ENCODE measurements at regions not wholly inside any gene's neighbourhood (a gene's known extent, or its start where the extent isn't known, plus 50 kb on each side); places are given as distances from the start of the nearest gene placed in this dataset.

- no peaks in the 10 kb centered on the region for H3K9me3 ChIP-seq (ENCODE audit: control insufficient read depth in 2 of 2, low read length in 2 of 2)
- no peaks in the 10 kb centered on the region for H3K4me1 ChIP-seq (ENCODE audit: control insufficient read depth, insufficient read depth, low read length)
- H3K27me3 ChIP-seq (ENCODE audit: control insufficient read depth in 1 of 2, insufficient read depth in 2 of 2, low read length in 2 of 2), result no peaks in the 10 kb centered on the region
- H3K27ac ChIP-seq (ENCODE audit: low read length), result no peak overlapping the region
- H3K9ac ChIP-seq (ENCODE audit: low read length in 2 of 2), result no peak overlapping the region
- H3K4me3 ChIP-seq (ENCODE audit: low read length in 2 of 2), result no peak overlapping the region
- no peaks in the 10 kb centered on the region for H3K36me3 ChIP-seq (ENCODE audit: control insufficient read depth in 2 of 2, insufficient read depth in 2 of 2, low read length in 2 of 2)
Measured at GRCh38 chr3:109532257-109533216, 195.2 kb upstream of the DPPA4 start.

GRCh38 chr3:109545746-109546145 lies 208.4 kb upstream of the DPPA4 start:
- Histone ChIP-seq H3K27me3 (ENCODE audit: control insufficient read depth in 1 of 2, insufficient read depth in 2 of 2, low read length in 2 of 2) (no peaks in the 10 kb centered on the region), H3K9ac (ENCODE audit: low read length in 2 of 2) (no peak overlapping the region), H3K27ac (ENCODE audit: low read length) (no peak overlapping the region), H3K36me3 (ENCODE audit: control insufficient read depth in 2 of 2, insufficient read depth in 2 of 2, low read length in 2 of 2) (no peaks in the 10 kb centered on the region), H3K9me3 (ENCODE audit: control insufficient read depth in 2 of 2, low read length in 2 of 2) (no peaks in the 10 kb centered on the region), H3K4me3 (ENCODE audit: low read length in 2 of 2) (no peak overlapping the region), H3K4me1 (ENCODE audit: control insufficient read depth, insufficient read depth, low read length) (no peaks in the 10 kb centered on the region)

- H3K27me3 ChIP-seq (ENCODE audit: control insufficient read depth in 1 of 2, insufficient read depth in 2 of 2, low read length in 2 of 2), result no peaks in the 10 kb centered on the region
- no peaks in the 10 kb centered on the region for H3K4me1 ChIP-seq (ENCODE audit: control insufficient read depth, insufficient read depth, low read length)
- no peak overlapping the region for H3K27ac ChIP-seq (ENCODE audit: low read length)
- no peaks in the 10 kb centered on the region for H3K36me3 ChIP-seq (ENCODE audit: control insufficient read depth in 2 of 2, insufficient read depth in 2 of 2, low read length in 2 of 2)
- no peak overlapping the region for H3K4me3 ChIP-seq (ENCODE audit: low read length in 2 of 2)
- H3K9me3 ChIP-seq (ENCODE audit: control insufficient read depth in 2 of 2, low read length in 2 of 2), result no peaks in the 10 kb centered on the region
- no peak overlapping the region for H3K9ac ChIP-seq (ENCODE audit: low read length in 2 of 2)
Measured at GRCh38 chr3:109548192-109548938, 211.0 kb upstream of the DPPA4 start.

GRCh38 chr3:109553591-109554371 lies 216.4 kb upstream of the DPPA4 start:
- Histone ChIP-seq H3K9ac (ENCODE audit: low read length in 2 of 2) (no peak overlapping the region), H3K4me3 (ENCODE audit: low read length in 2 of 2) (no peak overlapping the region), H3K36me3 (ENCODE audit: control insufficient read depth in 2 of 2, insufficient read depth in 2 of 2, low read length in 2 of 2) (no peaks in the 10 kb centered on the region), H3K4me1 (ENCODE audit: control insufficient read depth, insufficient read depth, low read length) (no peaks in the 10 kb centered on the region), H3K27me3 (ENCODE audit: control insufficient read depth in 1 of 2, insufficient read depth in 2 of 2, low read length in 2 of 2) (no peaks in the 10 kb centered on the region), H3K27ac (ENCODE audit: low read length) (no peak overlapping the region), H3K9me3 (ENCODE audit: control insufficient read depth in 2 of 2, low read length in 2 of 2) (no peaks in the 10 kb centered on the region)

GRCh38 chr3:109559389-109559788 lies 222.0 kb upstream of the DPPA4 start:
- H3K36me3 ChIP-seq (ENCODE audit: control insufficient read depth in 2 of 2, insufficient read depth in 2 of 2, low read length in 2 of 2), result no peaks in the 10 kb centered on the region
- peaks cover 0 to 2% of the 10 kb centered on the region in 2 donors for H3K9me3 ChIP-seq (ENCODE audit: control insufficient read depth in 2 of 2, low read length in 2 of 2)
- H3K4me1 ChIP-seq (ENCODE audit: control insufficient read depth, insufficient read depth, low read length), result no peaks in the 10 kb centered on the region
- no peaks in the 10 kb centered on the region for H3K27me3 ChIP-seq (ENCODE audit: control insufficient read depth in 1 of 2, insufficient read depth in 2 of 2, low read length in 2 of 2)
- H3K4me3 ChIP-seq (ENCODE audit: low read length in 2 of 2), result no peak overlapping the region
- H3K9ac ChIP-seq (ENCODE audit: low read length in 2 of 2), result no peak overlapping the region
- H3K27ac ChIP-seq (ENCODE audit: low read length), result no peak overlapping the region

GRCh38 chr3:109563149-109563548 lies 225.8 kb upstream of the DPPA4 start:
- Histone ChIP-seq H3K36me3 (ENCODE audit: control insufficient read depth in 2 of 2, insufficient read depth in 2 of 2, low read length in 2 of 2) (no peaks in the 10 kb centered on the region), H3K4me1 (ENCODE audit: control insufficient read depth, insufficient read depth, low read length) (no peaks in the 10 kb centered on the region)

GRCh38 chr3:109569135-109569846 lies 231.9 kb upstream of the DPPA4 start:
- Histone ChIP-seq H3K4me3 (ENCODE audit: low read length in 2 of 2) (no peak overlapping the region), H3K4me1 (ENCODE audit: control insufficient read depth, insufficient read depth, low read length) (no peaks in the 10 kb centered on the region), H3K27me3 (ENCODE audit: control insufficient read depth in 1 of 2, insufficient read depth in 2 of 2, low read length in 2 of 2) (no peaks in the 10 kb centered on the region), H3K9ac (ENCODE audit: low read length in 2 of 2) (no peak overlapping the region), H3K9me3 (ENCODE audit: control insufficient read depth in 2 of 2, low read length in 2 of 2) (no peaks in the 10 kb centered on the region), H3K27ac (ENCODE audit: low read length) (no peak overlapping the region), H3K36me3 (ENCODE audit: control insufficient read depth in 2 of 2, insufficient read depth in 2 of 2, low read length in 2 of 2) (no peaks in the 10 kb centered on the region)

More at GRCh38 chr3:109563149-109563548, 225.8 kb upstream of the DPPA4 start:
- Histone ChIP-seq H3K9me3 (ENCODE audit: control insufficient read depth in 2 of 2, low read length in 2 of 2) (peaks cover 0 to 2% of the 10 kb centered on the region in 2 donors), H3K9ac (ENCODE audit: low read length in 2 of 2) (no peak overlapping the region), H3K27me3 (ENCODE audit: control insufficient read depth in 1 of 2, insufficient read depth in 2 of 2, low read length in 2 of 2) (no peaks in the 10 kb centered on the region), H3K4me3 (ENCODE audit: low read length in 2 of 2) (no peak overlapping the region), H3K27ac (ENCODE audit: low read length) (no peak overlapping the region)

- Histone ChIP-seq H3K27me3 (ENCODE audit: control insufficient read depth in 1 of 2, insufficient read depth in 2 of 2, low read length in 2 of 2) (no peaks in the 10 kb centered on the region), H3K4me1 (ENCODE audit: control insufficient read depth, insufficient read depth, low read length) (no peaks in the 10 kb centered on the region), H3K36me3 (ENCODE audit: control insufficient read depth in 2 of 2, insufficient read depth in 2 of 2, low read length in 2 of 2) (no peaks in the 10 kb centered on the region), H3K9me3 (ENCODE audit: control insufficient read depth in 2 of 2, low read length in 2 of 2) (no peaks in the 10 kb centered on the region), H3K27ac (ENCODE audit: low read length) (no peak overlapping the region), H3K9ac (ENCODE audit: low read length in 2 of 2) (no peak overlapping the region), H3K4me3 (ENCODE audit: low read length in 2 of 2) (no peak overlapping the region)
Measured at GRCh38 chr3:109570408-109570807, 233.1 kb upstream of the DPPA4 start.

- Histone ChIP-seq H3K4me3 (ENCODE audit: low read length in 2 of 2) (no peak overlapping the region), H3K27ac (ENCODE audit: low read length) (no peak overlapping the region), H3K4me1 (ENCODE audit: control insufficient read depth, insufficient read depth, low read length) (no peaks in the 10 kb centered on the region), H3K27me3 (ENCODE audit: control insufficient read depth in 1 of 2, insufficient read depth in 2 of 2, low read length in 2 of 2) (no peaks in the 10 kb centered on the region), H3K9ac (ENCODE audit: low read length in 2 of 2) (no peak overlapping the region), H3K36me3 (ENCODE audit: control insufficient read depth in 2 of 2, insufficient read depth in 2 of 2, low read length in 2 of 2) (no peaks in the 10 kb centered on the region), H3K9me3 (ENCODE audit: control insufficient read depth in 2 of 2, low read length in 2 of 2) (no peaks in the 10 kb centered on the region)
Measured at GRCh38 chr3:109572301-109572700, 235.0 kb upstream of the DPPA4 start.

GRCh38 chr3:109596991-109597390 lies 259.6 kb upstream of the DPPA4 start:
- no peaks in the 10 kb centered on the region for H3K36me3 ChIP-seq (ENCODE audit: control insufficient read depth in 2 of 2, insufficient read depth in 2 of 2, low read length in 2 of 2)
- H3K4me3 ChIP-seq (ENCODE audit: low read length in 2 of 2), result no peak overlapping the region
- H3K27me3 ChIP-seq (ENCODE audit: control insufficient read depth in 1 of 2, insufficient read depth in 2 of 2, low read length in 2 of 2), result no peaks in the 10 kb centered on the region
- no peaks in the 10 kb centered on the region for H3K4me1 ChIP-seq (ENCODE audit: control insufficient read depth, insufficient read depth, low read length)
- H3K9ac ChIP-seq (ENCODE audit: low read length in 2 of 2), result no peak overlapping the region
- H3K9me3 ChIP-seq (ENCODE audit: control insufficient read depth in 2 of 2, low read length in 2 of 2), result no peaks in the 10 kb centered on the region
- H3K27ac ChIP-seq (ENCODE audit: low read length), result no peak overlapping the region

All from stomach smooth muscle (tissue), 2 donors.